ENCODE measurements at regions not wholly inside any gene's neighbourhood (a gene's known extent, or its start where the extent isn't known, plus 50 kb on each side); places are given as distances from the start of the nearest gene placed in this dataset.

DNA sequence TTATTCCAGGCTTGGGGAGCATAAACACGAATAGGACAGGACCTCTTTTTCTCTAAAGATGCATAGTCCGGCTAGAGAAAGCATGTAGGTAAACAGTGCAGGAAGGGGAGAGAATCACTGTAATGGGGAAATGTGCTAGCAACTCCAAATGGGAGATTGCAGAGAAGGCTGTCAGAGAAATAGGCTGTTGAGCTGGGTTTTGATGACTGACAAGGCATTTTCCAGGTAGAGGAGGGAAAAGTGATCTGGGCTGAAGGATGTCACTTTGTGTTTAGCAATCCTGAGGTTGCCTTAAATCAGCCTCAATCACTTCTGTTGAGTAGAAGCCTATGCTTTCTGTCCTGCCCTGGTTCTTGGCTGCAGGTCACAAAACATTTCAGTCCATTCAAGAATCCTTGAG, 242.0 kb upstream of the MEIS1 start:
- H3K36me3 ChIP-seq (replicated peaks in 1 of 2; ENCODE audit: control insufficient read depth in 1 of 2, insufficient read depth in 2 of 2, low read length in 1 of 2) = no peaks in the 10 kb centered on the region
- no peaks in the 10 kb centered on the region; a peak in 1 of 4 replicates for H3K4me1 ChIP-seq (ENCODE audit: control insufficient read depth in 1 of 2, insufficient read depth in 2 of 2, low read depth in 1 of 2, low read length in 1 of 2)
- H2AFZ ChIP-seq (ENCODE audit: low read depth) = no peak overlapping the region
- no peaks in the 10 kb centered on the region for H3K9me2 ChIP-seq
- no peak overlapping the region for H3K27ac ChIP-seq (ENCODE audit: low read depth in 2 of 2, low read length in 1 of 2)
- no peak overlapping the region for H3K9ac ChIP-seq
- no peaks in the 10 kb centered on the region for H3K79me2 ChIP-seq (ENCODE audit: insufficient read depth)
- CTCF ChIA-PET = interaction anchor here (0.6 kb wide), 1 partner anchor 1160 kb away, joined by 3 read pairs; no protein-coding TSS in a partner anchor
- POLR2A ChIA-PET = interaction anchor here (0.6 kb wide), 1 partner anchor 111 kb away, joined by 3 read pairs; no protein-coding TSS in a partner anchor
- H3K4me3 ChIP-seq (ENCODE audit: low read depth in 2 of 2, low read length in 1 of 2) = no peak overlapping the region
- no peak for TF ChIP-seq FOXM1 (IDR thresholded peaks at IDR 0.05; ENCODE audit: low read depth)
- TF ChIP-seq POLR2AphosphoS5 (IDR thresholded peaks at IDR 0.05; ENCODE audit: low read depth, low read length) = no peak
- TF ChIP-seq GABPA (IDR thresholded peaks at IDR 0.05; ENCODE audit: low read depth) = no peak
- TF ChIP-seq, protein P1, sequence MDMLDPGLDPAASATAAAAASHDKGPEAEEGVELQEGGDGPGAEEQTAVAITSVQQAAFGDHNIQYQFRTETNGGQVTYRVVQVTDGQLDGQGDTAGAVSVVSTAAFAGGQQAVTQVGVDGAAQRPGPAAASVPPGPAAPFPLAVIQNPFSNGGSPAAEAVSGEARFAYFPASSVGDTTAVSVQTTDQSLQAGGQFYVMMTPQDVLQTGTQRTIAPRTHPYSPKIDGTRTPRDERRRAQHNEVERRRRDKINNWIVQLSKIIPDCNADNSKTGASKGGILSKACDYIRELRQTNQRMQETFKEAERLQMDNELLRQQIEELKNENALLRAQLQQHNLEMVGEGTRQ (IDR thresholded peaks at IDR 0.05; ENCODE audit: borderline replicate concordance, low read depth, low read length) = no peak
- TF ChIP-seq FOSL2 (IDR thresholded peaks at IDR 0.05; ENCODE audit: borderline replicate concordance, low read depth) = no peak
- no peak for TF ChIP-seq TEAD4 (IDR thresholded peaks at IDR 0.05; ENCODE audit: borderline replicate concordance, insufficient read depth)
- TF ChIP-seq CHD2 (IDR thresholded peaks at IDR 0.05; ENCODE audit: low read length, partially characterized antibody) = no peak
- TF ChIP-seq RXRA (IDR thresholded peaks at IDR 0.05; ENCODE audit: borderline replicate concordance, low read depth) = no peak
- no peak for TF ChIP-seq NRF1 (IDR thresholded peaks at IDR 0.05; ENCODE audit: low read depth, low read length)
- TF ChIP-seq, protein P2, sequence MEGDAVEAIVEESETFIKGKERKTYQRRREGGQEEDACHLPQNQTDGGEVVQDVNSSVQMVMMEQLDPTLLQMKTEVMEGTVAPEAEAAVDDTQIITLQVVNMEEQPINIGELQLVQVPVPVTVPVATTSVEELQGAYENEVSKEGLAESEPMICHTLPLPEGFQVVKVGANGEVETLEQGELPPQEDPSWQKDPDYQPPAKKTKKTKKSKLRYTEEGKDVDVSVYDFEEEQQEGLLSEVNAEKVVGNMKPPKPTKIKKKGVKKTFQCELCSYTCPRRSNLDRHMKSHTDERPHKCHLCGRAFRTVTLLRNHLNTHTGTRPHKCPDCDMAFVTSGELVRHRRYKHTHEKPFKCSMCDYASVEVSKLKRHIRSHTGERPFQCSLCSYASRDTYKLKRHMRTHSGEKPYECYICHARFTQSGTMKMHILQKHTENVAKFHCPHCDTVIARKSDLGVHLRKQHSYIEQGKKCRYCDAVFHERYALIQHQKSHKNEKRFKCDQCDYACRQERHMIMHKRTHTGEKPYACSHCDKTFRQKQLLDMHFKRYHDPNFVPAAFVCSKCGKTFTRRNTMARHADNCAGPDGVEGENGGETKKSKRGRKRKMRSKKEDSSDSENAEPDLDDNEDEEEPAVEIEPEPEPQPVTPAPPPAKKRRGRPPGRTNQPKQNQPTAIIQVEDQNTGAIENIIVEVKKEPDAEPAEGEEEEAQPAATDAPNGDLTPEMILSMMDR (IDR thresholded peaks at IDR 0.05) = no peak
- TF ChIP-seq TAF1 (IDR thresholded peaks at IDR 0.05; ENCODE audit: borderline replicate concordance, low read depth, low read length) = no peak
- TF ChIP-seq EZH2phosphoT487 (IDR thresholded peaks at IDR 0.05; ENCODE audit: borderline replicate concordance, low read depth) = no peak
- no peak for TF ChIP-seq NFIC (IDR thresholded peaks at IDR 0.05; ENCODE audit: borderline replicate concordance)
- TF ChIP-seq, protein P3, sequence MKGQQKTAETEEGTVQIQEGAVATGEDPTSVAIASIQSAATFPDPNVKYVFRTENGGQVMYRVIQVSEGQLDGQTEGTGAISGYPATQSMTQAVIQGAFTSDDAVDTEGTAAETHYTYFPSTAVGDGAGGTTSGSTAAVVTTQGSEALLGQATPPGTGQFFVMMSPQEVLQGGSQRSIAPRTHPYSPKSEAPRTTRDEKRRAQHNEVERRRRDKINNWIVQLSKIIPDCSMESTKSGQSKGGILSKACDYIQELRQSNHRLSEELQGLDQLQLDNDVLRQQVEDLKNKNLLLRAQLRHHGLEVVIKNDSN (IDR thresholded peaks at IDR 0.05; ENCODE audit: borderline replicate concordance, low read depth) = no peak
- no peak for TF ChIP-seq EP300 (IDR thresholded peaks at IDR 0.05; ENCODE audit: borderline replicate concordance in 1 of 2, low read depth in 1 of 2, low read length in 1 of 2)
- H4K20me1 ChIP-seq (ENCODE audit: insufficient read depth) = no peaks in the 10 kb centered on the region
- H3F3A ChIP-seq (replicated peaks; ENCODE audit: insufficient read depth) = no peaks in the 10 kb centered on the region
- H3K4me2 ChIP-seq = no peak overlapping the region
- no peaks in the 10 kb centered on the region for H3K27me3 ChIP-seq (ENCODE audit: insufficient read depth)
- H3K9me3 ChIP-seq = no peaks in the 10 kb centered on the region
- 24% methylated on average over 2 of the region's 2 CpGs for WGBS (ENCODE audit: low lambda C conversion rate)
- DNase-seq = no peak

DNA sequence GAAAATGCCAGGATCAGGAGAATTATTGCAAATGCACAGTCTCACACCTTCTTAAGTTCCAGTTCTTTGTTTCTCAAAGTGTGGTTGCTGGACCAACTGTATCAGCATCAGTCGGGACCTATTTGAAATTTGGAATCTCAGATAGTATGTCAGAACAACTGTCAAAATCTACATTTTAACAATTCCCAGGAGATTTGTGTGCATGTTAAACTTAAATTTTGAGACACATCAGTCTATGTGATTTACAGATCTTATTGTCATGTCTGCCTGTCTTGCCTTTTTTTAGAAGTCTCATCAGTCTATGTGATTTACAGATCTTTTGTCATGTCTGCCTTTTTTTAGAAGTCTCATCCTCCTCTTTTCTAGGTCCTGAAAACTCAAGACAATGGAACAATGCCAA, 243.6 kb upstream of the MEIS1 start:
- H3K4me3 ChIP-seq (ENCODE audit: low read depth in 2 of 2, low read length in 1 of 2) = no peak overlapping the region
- no peak for DNase-seq
- POLR2A ChIA-PET = no interaction called here
- no peaks in the 10 kb centered on the region for H3K9me3 ChIP-seq
- no peak overlapping the region for H3K9ac ChIP-seq
- no peaks in the 10 kb centered on the region for H3K27me3 ChIP-seq (ENCODE audit: insufficient read depth)
- CTCF ChIA-PET = no interaction called here
- WGBS (ENCODE audit: low lambda C conversion rate) = 47% methylated on average over 1 of the region's 1 CpG
- no peaks in the 10 kb centered on the region; a peak in 1 of 4 replicates for H3K4me1 ChIP-seq (ENCODE audit: control insufficient read depth in 1 of 2, insufficient read depth in 2 of 2, low read depth in 1 of 2, low read length in 1 of 2)
- no peak overlapping the region for H3K4me2 ChIP-seq
- H2AFZ ChIP-seq (ENCODE audit: low read depth) = no peak overlapping the region
- no peak overlapping the region for H3K27ac ChIP-seq (ENCODE audit: low read depth in 2 of 2, low read length in 1 of 2)
- no peaks in the 10 kb centered on the region for H3K9me2 ChIP-seq
- no peaks in the 10 kb centered on the region for H3K36me3 ChIP-seq (replicated peaks in 1 of 2; ENCODE audit: control insufficient read depth in 1 of 2, insufficient read depth in 2 of 2, low read length in 1 of 2)
- no peaks in the 10 kb centered on the region for H3F3A ChIP-seq (replicated peaks; ENCODE audit: insufficient read depth)
- no peak for TF ChIP-seq CHD2 (IDR thresholded peaks at IDR 0.05; ENCODE audit: low read length, partially characterized antibody)
- no peak for TF ChIP-seq ELF1 (IDR thresholded peaks at IDR 0.05)
- TF ChIP-seq JUND (IDR thresholded peaks at IDR 0.05) = no peak
- no peak for TF ChIP-seq RXRA (IDR thresholded peaks at IDR 0.05; ENCODE audit: borderline replicate concordance, low read depth)
- no peak for TF ChIP-seq TAF1 (IDR thresholded peaks at IDR 0.05; ENCODE audit: borderline replicate concordance, low read depth, low read length)
- no peak for TF ChIP-seq GATA2 (CRISPR knock-in tag; IDR thresholded peaks at IDR 0.05)
- TF ChIP-seq, protein P3 (IDR thresholded peaks at IDR 0.05; ENCODE audit: borderline replicate concordance, low read depth) = no peak
- TF ChIP-seq TCF12 (IDR thresholded peaks at IDR 0.05) = no peak
- no peak for TF ChIP-seq SMC3 (IDR thresholded peaks at IDR 0.05; ENCODE audit: low read depth, low read length)
- TF ChIP-seq POLR2AphosphoS5 (IDR thresholded peaks at IDR 0.05; ENCODE audit: low read depth, low read length) = no peak
- TF ChIP-seq GABPA (IDR thresholded peaks at IDR 0.05; ENCODE audit: low read depth) = no peak
- H4K20me1 ChIP-seq (ENCODE audit: insufficient read depth) = no peaks in the 10 kb centered on the region
- H3K79me2 ChIP-seq (ENCODE audit: insufficient read depth) = no peaks in the 10 kb centered on the region
